ENCODE measurements at regions not wholly inside any gene's neighbourhood (a gene's known extent, or its start where the extent isn't known, plus 50 kb on each side); places are given as distances from the start of the nearest gene placed in this dataset.

DNA sequence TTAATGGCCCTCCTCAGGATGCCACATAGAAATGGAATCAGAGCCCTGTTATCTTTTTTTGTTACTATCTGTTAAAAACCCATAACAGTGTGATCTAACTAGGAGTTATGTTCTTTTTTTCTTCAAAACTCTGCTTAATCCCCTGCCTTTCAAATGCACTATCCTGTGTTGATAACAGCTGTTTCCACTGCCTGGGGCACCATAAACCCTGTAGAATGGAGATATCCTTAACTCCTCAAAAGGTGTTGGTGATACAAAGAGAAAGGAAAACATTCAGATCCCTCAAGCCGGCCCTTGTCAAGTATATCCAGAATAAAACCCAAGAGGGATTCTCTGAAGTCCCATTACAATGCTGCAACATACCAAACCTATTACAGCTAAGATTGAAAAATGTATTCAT lies 108.6 kb downstream of the ACTRT1 start:
- POLR2A ChIA-PET: no interaction called here
- BruUV-seq (replicated peaks): no TSS peak
- intact Hi-C loops (cut with micrococcal nuclease): no loop called here
- no peak overlapping the region for H3K4me2 ChIP-seq (ENCODE audit: insufficient read depth, low read length)
- in situ Hi-C loops (cut with MboI): no loop called here
- H4K20me1 ChIP-seq (replicated peaks; ENCODE audit: control insufficient read depth, insufficient read depth, low read length): no peaks in the 10 kb centered on the region
- H3K27ac ChIP-seq (ENCODE audit: extremely low read depth, low read depth, low read length): no peak overlapping the region
- FAIRE-seq (no peak), DNase-seq (ENCODE audit: extremely low read depth in 1 of 4, low spot score in 3 of 4) (no peak), ATAC-seq (no peak)
- WGBS (ENCODE audit: insufficient coverage, low coverage, missing lambda C conversion rate): 0% methylated on average over 1 of the region's 1 CpG
- H3K9ac ChIP-seq (ENCODE audit: insufficient read depth in 1 of 2, low read depth in 2 of 2, low read length in 2 of 2): no peak overlapping the region
- CTCF ChIA-PET (ENCODE audit: low intra/inter-chr PET ratio): no interaction called here
- H3K4me1 ChIP-seq (replicated peaks in 1 of 2; ENCODE audit: control insufficient read depth in 2 of 2, insufficient read depth in 2 of 2, low read length in 2 of 2): no peaks in the 10 kb centered on the region
- no peaks in the 10 kb centered on the region for H3K79me2 ChIP-seq (ENCODE audit: control insufficient read depth, insufficient read depth, low read length)
- H2AFZ ChIP-seq (ENCODE audit: low read depth, low read length): no peak overlapping the region
- no peaks in the 10 kb centered on the region for H3K9me1 ChIP-seq (ENCODE audit: control insufficient read depth, insufficient read depth, low read length)
- TF ChIP-seq ZNF184 (CRISPR knock-in tag; IDR thresholded peaks at IDR 0.05) (no peak), ZNF232 (CRISPR knock-in tag; IDR thresholded peaks at IDR 0.05) (no peak), JUN (IDR thresholded peaks at IDR 0.05; ENCODE audit: borderline replicate concordance, low read depth, low read length) (no peak), JUN (CRISPR knock-in tag; IDR thresholded peaks at IDR 0.05; ENCODE audit: borderline replicate concordance) (no peak), STAT5A (IDR thresholded peaks at IDR 0.05; ENCODE audit: borderline replicate concordance, low read length) (no peak)
- no peaks in the 10 kb centered on the region for H3K27me3 ChIP-seq (ENCODE audit: control insufficient read depth in 2 of 2, insufficient read depth in 2 of 2, low read length in 2 of 2)
- no peaks in the 10 kb centered on the region for H3K36me3 ChIP-seq (ENCODE audit: control insufficient read depth, insufficient read depth, low read length)
- no peaks in the 10 kb centered on the region for H3K9me3 ChIP-seq (replicated peaks; ENCODE audit: control insufficient read depth, insufficient read depth, low read depth, low read length)
- H3K4me3 ChIP-seq: no peak overlapping the region

DNA sequence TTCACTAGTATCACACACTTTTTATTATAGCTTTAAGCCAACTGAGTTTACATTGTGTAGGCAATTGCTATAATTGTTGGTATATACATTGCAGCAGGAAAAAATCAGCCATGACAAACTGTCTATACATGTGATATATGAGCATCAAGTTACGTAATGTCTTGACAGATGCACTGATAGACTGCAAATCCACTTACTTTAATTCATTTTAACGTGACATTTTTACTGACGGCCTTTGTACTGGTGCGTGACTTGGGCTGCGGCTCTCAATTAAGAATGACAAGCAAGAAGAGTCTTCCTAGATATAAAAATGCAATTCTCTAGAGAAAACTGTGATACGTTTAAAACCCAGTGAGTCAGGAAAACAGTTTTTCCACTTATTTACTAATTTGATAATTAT lies 143.8 kb downstream of the ACTRT1 start:
- no peak overlapping the region for H2AFZ ChIP-seq (ENCODE audit: low read depth, low read length)
- no peak overlapping the region for H3K27ac ChIP-seq (ENCODE audit: extremely low read depth, low read depth, low read length)
- H3K4me3 ChIP-seq: no peak overlapping the region
- ChIA-PET CTCF (ENCODE audit: low intra/inter-chr PET ratio) (no interaction called here), POLR2A (no interaction called here)
- in situ Hi-C loops (cut with MboI): no loop called here
- no peaks in the 10 kb centered on the region for H3K9me3 ChIP-seq (replicated peaks; ENCODE audit: control insufficient read depth, insufficient read depth, low read depth, low read length)
- H4K20me1 ChIP-seq (replicated peaks; ENCODE audit: control insufficient read depth, insufficient read depth, low read length): no peaks in the 10 kb centered on the region
- ATAC-seq (no peak), DNase-seq (ENCODE audit: extremely low read depth in 1 of 4, low spot score in 3 of 4) (no peak), FAIRE-seq (no peak)
- H3K79me2 ChIP-seq (ENCODE audit: control insufficient read depth, insufficient read depth, low read length): no peaks in the 10 kb centered on the region
- 2% methylated on average over 6 of the region's 6 CpGs for WGBS (ENCODE audit: insufficient coverage, low coverage, missing lambda C conversion rate)
- no peaks in the 10 kb centered on the region for H3K27me3 ChIP-seq (ENCODE audit: control insufficient read depth in 2 of 2, insufficient read depth in 2 of 2, low read length in 2 of 2)
- no peak overlapping the region for H3K4me2 ChIP-seq (ENCODE audit: insufficient read depth, low read length)
- H3K4me1 ChIP-seq (replicated peaks in 1 of 2; ENCODE audit: control insufficient read depth in 2 of 2, insufficient read depth in 2 of 2, low read length in 2 of 2): no peaks in the 10 kb centered on the region
- no TSS peak for BruUV-seq (replicated peaks)
- H3K9ac ChIP-seq (ENCODE audit: insufficient read depth in 1 of 2, low read depth in 2 of 2, low read length in 2 of 2): no peak overlapping the region
- intact Hi-C loops (cut with micrococcal nuclease): no loop called here
- H3K9me1 ChIP-seq (ENCODE audit: control insufficient read depth, insufficient read depth, low read length): no peaks in the 10 kb centered on the region
- no peaks in the 10 kb centered on the region for H3K36me3 ChIP-seq (ENCODE audit: control insufficient read depth, insufficient read depth, low read length)
- no peak for TF ChIP-seq MEF2D (tag; conservative IDR thresholded peaks at IDR 0.05; ENCODE audit: low read depth)
- TF ChIP-seq, protein P1, sequence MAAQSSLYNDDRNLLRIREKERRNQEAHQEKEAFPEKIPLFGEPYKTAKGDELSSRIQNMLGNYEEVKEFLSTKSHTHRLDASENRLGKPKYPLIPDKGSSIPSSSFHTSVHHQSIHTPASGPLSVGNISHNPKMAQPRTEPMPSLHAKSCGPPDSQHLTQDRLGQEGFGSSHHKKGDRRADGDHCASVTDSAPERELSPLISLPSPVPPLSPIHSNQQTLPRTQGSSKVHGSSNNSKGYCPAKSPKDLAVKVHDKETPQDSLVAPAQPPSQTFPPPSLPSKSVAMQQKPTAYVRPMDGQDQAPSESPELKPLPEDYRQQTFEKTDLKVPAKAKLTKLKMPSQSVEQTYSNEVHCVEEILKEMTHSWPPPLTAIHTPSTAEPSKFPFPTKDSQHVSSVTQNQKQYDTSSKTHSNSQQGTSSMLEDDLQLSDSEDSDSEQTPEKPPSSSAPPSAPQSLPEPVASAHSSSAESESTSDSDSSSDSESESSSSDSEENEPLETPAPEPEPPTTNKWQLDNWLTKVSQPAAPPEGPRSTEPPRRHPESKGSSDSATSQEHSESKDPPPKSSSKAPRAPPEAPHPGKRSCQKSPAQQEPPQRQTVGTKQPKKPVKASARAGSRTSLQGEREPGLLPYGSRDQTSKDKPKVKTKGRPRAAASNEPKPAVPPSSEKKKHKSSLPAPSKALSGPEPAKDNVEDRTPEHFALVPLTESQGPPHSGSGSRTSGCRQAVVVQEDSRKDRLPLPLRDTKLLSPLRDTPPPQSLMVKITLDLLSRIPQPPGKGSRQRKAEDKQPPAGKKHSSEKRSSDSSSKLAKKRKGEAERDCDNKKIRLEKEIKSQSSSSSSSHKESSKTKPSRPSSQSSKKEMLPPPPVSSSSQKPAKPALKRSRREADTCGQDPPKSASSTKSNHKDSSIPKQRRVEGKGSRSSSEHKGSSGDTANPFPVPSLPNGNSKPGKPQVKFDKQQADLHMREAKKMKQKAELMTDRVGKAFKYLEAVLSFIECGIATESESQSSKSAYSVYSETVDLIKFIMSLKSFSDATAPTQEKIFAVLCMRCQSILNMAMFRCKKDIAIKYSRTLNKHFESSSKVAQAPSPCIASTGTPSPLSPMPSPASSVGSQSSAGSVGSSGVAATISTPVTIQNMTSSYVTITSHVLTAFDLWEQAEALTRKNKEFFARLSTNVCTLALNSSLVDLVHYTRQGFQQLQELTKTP (IDR thresholded peaks at IDR 0.05; ENCODE audit: low read depth in 1 of 2, partially characterized antibody in 2 of 2): no peak
- TF ChIP-seq PHB (CRISPR knock-in tag; IDR thresholded peaks at IDR 0.05): no peak
- TF ChIP-seq ZNF445 (CRISPR knock-in tag; IDR thresholded peaks at IDR 0.05; ENCODE audit: low read depth): no peak
- no peak for TF ChIP-seq ZNF408 (CRISPR knock-in tag; IDR thresholded peaks at IDR 0.05; ENCODE audit: low read depth)
- no peak for TF ChIP-seq RBM15 (IDR thresholded peaks at IDR 0.05; ENCODE audit: insufficient read depth, low read length)
- TF ChIP-seq, protein P2, sequence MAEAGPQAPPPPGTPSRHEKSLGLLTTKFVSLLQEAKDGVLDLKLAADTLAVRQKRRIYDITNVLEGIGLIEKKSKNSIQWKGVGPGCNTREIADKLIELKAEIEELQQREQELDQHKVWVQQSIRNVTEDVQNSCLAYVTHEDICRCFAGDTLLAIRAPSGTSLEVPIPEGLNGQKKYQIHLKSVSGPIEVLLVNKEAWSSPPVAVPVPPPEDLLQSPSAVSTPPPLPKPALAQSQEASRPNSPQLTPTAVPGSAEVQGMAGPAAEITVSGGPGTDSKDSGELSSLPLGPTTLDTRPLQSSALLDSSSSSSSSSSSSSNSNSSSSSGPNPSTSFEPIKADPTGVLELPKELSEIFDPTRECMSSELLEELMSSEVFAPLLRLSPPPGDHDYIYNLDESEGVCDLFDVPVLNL (CRISPR knock-in tag; IDR thresholded peaks at IDR 0.05; ENCODE audit: low read depth): no peak
- TF ChIP-seq LCOR (CRISPR knock-in tag; IDR thresholded peaks at IDR 0.05): no peak
- TF ChIP-seq HOXB6 (CRISPR knock-in tag; IDR thresholded peaks at IDR 0.05; ENCODE audit: borderline replicate concordance): no peak
